ENCODE measurements at regions not wholly inside any gene's neighbourhood (a gene's known extent, or its start where the extent isn't known, plus 50 kb on each side); places are given as distances from the start of the nearest gene placed in this dataset.

- Histone ChIP-seq H3K4me3 (ENCODE audit: low read depth, low read length) (no peak overlapping the region), H3K36me3 (ENCODE audit: control insufficient read depth in 2 of 2, insufficient read depth in 1 of 2, low read length in 2 of 2) (no peaks in the 10 kb centered on the region), H3K4me1 (ENCODE audit: control insufficient read depth, insufficient read depth, low read length) (no peaks in the 10 kb centered on the region), H3K9me3 (ENCODE audit: control insufficient read depth, insufficient read depth, low read depth, low read length) (no peaks in the 10 kb centered on the region), H3K27ac (ENCODE audit: extremely low read depth, low read depth, low read length) (no peak overlapping the region)
- ChIA-PET POLR2A (no interaction called here), CTCF (no interaction called here)
- no peak for TF ChIP-seq ZNF670 (tag by site-specific recombination; IDR thresholded peaks at IDR 0.05; ENCODE audit: low read depth)
- no peak for TF ChIP-seq ZNF513 (tag by site-specific recombination; IDR thresholded peaks at IDR 0.05)
- no peak for TF ChIP-seq ZNF558 (tag by site-specific recombination; IDR thresholded peaks at IDR 0.05)
- TF ChIP-seq EGR2 (tag by site-specific recombination; IDR thresholded peaks at IDR 0.05; ENCODE audit: low read depth), result no peak
- TF ChIP-seq BCL11A (tag by site-specific recombination; IDR thresholded peaks at IDR 0.05; ENCODE audit: low read depth), result no peak
Measured at GRCh38 chr6:23097566-23097965, 528.2 kb downstream of the HDGFL1 start.

GRCh38 chr6:23106951-23107350 is 537.6 kb downstream of the HDGFL1 start:
- Histone ChIP-seq H3K4me1 (ENCODE audit: control insufficient read depth, insufficient read depth, low read length) (no peaks in the 10 kb centered on the region), H3K27ac (ENCODE audit: extremely low read depth, low read depth, low read length) (no peak overlapping the region), H3K9me3 (ENCODE audit: control insufficient read depth, insufficient read depth, low read depth, low read length) (no peaks in the 10 kb centered on the region), H3K36me3 (ENCODE audit: control insufficient read depth in 2 of 2, insufficient read depth in 1 of 2, low read length in 2 of 2) (no peaks in the 10 kb centered on the region), H3K4me3 (ENCODE audit: low read depth, low read length) (no peak overlapping the region)
- ChIA-PET CTCF (no interaction called here), POLR2A (no interaction called here)
- TF ChIP-seq ZNF19 (tag by site-specific recombination; IDR thresholded peaks at IDR 0.05; ENCODE audit: low read depth), result no peak
- TF ChIP-seq ZNF202 (tag by site-specific recombination; IDR thresholded peaks at IDR 0.05; ENCODE audit: borderline replicate concordance), result no peak
- TF ChIP-seq ATF2 (tag by site-specific recombination; IDR thresholded peaks at IDR 0.05; ENCODE audit: low read depth), result no peak
- no peak for TF ChIP-seq ZNF214 (tag by site-specific recombination; IDR thresholded peaks at IDR 0.05; ENCODE audit: borderline replicate concordance)
- no peak for TF ChIP-seq ZNF114 (tag by site-specific recombination; IDR thresholded peaks at IDR 0.05)
- TF ChIP-seq KLF1 (tag by site-specific recombination; IDR thresholded peaks at IDR 0.05), result no peak
- no peak for TF ChIP-seq ZNF560 (tag by site-specific recombination; IDR thresholded peaks at IDR 0.05; ENCODE audit: borderline replicate concordance)
- TF ChIP-seq BCL6B (tag by site-specific recombination; IDR thresholded peaks at IDR 0.05), result no peak
- no peak for TF ChIP-seq ZNF521 (tag by site-specific recombination; IDR thresholded peaks at IDR 0.05)
- no peak for TF ChIP-seq KLF16 (tag by site-specific recombination; IDR thresholded peaks at IDR 0.05)
- TF ChIP-seq ZNF426 (tag by site-specific recombination; IDR thresholded peaks at IDR 0.05), result no peak
- TF ChIP-seq ZNF747 (tag by site-specific recombination; IDR thresholded peaks at IDR 0.05), result no peak
- TF ChIP-seq ZNF792 (tag by site-specific recombination; IDR thresholded peaks at IDR 0.05), result no peak
- no peak for TF ChIP-seq ZSCAN5A (tag by site-specific recombination; IDR thresholded peaks at IDR 0.05)
- TF ChIP-seq ZBTB48 (tag by site-specific recombination; IDR thresholded peaks at IDR 0.05), result no peak
- TF ChIP-seq ZNF292 (tag by site-specific recombination; IDR thresholded peaks at IDR 0.05; ENCODE audit: borderline replicate concordance, low read depth), result no peak
- TF ChIP-seq ZNF423 (tag by site-specific recombination; IDR thresholded peaks at IDR 0.05), result no peak
- no peak for TF ChIP-seq PATZ1 (tag by site-specific recombination; IDR thresholded peaks at IDR 0.05)
- no peak for TF ChIP-seq ZNF391 (tag by site-specific recombination; IDR thresholded peaks at IDR 0.05; ENCODE audit: borderline replicate concordance, low read depth)
